DMS53 treated with DMSO at 0.1 percent for 48 hours (cell line): ENCODE measurements at regions not wholly inside any gene's neighbourhood (a gene's known extent, or its start where the extent isn't known, plus 50 kb on each side); places are given as distances from the start of the nearest gene placed in this dataset.
A peak's percentile ranks its signal among the peaks of the same experiment; 100 is the strongest.

Experiments used
- DNase-seq: peaks from one replicate; lab custom pipeline; 2025; ENCODE audit not compliant: unreplicated experiment; lab: John Stamatoyannopoulos, UW

DNA sequence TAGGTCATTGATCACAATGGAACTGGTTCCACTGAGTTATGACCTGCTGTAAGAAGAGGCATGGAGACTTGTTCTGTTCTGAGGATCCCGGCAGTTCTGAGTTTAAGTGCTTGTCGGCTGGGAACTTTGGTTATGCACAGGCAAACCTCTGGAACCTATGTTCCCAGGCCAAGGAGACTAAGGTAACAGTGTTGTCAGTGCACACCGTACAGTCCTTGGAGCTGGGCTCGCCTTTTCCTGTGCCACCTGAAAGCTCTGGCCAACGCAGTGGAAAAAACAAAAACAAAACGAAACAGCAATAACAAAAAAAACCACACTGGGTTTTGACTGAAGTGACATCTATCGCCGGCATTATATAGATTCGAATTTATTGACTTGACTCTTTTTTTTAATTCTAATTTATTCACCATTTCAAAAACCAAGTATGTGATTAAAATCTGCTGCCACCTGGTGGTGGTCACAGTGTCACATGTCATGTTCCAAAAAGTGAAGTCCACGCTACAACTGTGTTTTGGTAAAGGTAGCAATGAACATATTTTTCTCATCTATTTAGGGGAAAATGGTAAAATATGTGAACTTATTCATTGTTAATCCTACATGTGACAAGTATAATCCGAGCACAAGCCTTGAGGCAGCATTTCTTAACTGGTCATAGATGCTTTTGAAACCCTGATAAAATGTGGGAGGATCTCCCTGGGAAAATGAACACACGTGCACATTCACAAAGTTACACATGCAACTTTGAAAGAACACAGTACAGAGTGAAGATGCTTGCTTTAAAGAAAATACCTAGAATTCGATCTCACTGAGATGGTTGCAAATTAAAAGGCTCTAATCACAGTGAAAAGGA is 113.8 kb upstream of the PPP2R2D start:
- DNase-seq: peak; percentile 5

DNA sequence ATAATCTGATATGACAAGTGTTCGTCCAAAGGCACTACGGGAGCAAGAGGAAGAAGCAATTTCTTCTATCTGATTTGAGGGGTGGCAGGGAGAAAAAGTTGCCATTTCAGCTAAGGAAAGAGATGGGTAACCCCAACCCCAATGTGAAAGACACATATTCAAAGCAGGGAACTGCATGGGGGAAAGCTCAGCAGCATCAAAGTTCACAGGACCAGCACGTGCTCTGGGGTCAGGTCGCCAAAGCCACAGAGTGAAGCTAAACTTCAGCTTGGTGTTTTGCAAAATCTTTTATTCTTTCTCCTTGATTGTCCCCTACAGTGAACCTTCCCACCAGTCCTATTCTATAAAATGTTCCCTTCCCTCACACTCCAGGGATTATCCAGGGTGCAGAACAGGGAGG is 112.8 kb upstream of the PPP2R2D start:
- no peak for DNase-seq

DNA sequence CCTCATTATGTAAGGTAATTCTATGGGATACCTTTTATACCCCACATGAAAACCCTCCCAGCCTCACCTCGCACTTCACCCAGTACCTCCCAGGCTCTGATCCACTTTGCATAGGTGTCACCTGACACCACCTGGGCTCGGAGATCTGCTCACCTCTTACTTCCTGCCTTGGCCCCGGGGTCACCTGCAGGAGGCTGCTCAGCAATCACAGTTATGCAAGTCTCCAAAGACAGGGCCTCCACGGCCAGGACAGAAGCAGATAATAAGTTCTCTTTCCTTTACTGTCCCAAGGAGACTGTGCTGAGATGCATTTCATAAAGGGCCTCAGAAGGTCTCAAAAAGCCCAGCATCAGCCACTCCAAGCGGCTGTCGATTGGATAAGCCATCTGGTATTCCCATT is 112.4 kb upstream of the PPP2R2D start:
- no peak for DNase-seq

DNA sequence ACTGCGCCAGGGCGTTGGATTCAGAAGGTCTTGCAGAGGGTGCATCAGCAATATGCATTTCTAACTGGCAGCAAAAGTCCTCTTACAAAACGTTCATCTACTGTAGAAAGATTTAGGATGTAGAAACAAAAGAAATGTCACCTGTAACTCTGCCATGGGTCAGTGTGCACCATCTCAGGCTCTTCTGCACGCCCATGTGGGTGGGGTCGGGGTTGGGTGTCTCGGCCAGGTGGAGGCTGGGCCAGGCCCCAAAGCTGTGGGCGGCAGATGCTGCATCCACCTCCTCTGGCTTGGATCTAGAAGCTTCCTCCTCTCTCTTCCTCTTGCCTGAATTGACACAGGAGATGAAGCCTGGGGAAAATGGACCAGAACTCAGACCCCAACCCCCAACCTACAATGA is 111.3 kb upstream of the PPP2R2D start:
- DNase-seq: no peak

DNA sequence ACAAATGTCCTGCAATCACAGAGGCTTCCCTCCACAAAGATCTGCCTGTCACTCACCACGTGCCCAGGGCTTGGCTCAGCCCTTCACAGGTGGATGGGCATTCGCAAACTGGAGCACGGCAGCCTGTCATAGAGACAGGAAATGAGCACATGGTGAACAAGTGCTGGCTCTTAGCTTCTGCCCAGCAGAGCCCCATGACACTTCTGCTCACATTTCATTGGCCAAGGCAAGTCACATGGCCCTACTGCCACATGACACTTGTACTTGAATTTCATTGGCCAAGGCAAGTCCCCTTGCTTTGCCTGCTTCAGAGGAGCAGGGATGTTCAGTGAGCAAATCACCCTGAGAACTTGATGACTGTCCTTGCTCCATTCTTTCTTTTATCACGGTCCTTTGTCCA is 110.8 kb upstream of the PPP2R2D start:
- DNase-seq: no peak

DNA sequence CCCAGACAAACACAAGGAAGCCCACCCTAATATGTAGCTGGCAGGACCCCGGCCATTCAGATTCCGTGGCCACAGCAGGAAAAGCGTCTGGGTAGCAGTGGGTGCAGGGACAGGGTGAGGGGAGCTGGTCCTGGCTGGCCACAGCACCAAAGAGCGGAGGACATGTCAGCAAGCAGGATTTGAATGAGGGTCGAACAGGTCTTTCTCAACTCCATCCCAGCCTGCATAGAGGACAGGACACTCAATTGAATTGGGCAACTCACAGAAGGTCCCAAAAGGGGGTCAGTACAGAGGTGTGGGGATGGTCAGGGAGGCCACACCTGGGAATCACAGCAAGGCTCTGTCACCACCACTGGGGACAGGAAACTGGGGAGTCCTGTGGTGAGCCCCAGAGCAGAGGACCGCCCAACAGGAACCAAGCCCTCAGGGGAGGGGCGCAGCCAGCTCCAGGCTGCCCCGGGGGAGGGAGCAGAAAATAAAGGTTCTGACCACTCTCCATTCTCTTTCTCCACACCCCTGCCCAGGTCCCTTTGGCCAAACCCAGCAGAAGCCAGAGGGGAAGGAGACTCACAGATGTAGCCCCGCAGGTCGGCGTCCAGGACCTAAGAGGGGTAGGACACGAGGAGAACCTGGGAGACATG is 108.7 kb upstream of the PPP2R2D start:
- no peak for DNase-seq

DNA sequence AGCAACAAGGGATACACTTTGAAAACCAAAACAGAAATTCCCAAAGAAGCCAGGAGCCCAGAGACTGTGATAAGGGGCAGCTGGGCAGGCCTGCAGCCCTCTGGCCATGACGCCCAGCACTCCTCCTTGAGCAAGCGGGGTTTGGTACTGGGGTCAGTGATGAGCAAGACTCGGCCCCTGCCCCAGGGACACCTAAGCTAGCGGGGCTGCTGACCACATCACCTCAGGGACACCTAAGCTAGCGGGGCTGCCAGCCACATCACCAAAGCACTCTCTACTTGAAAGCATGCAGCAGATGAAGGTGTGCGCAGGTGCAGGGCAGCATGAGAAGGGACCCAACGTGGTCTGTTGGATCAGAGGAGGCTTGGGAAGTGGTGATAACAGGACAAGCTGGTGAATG is 108.0 kb upstream of the PPP2R2D start:
- DNase-seq: no peak

DNA sequence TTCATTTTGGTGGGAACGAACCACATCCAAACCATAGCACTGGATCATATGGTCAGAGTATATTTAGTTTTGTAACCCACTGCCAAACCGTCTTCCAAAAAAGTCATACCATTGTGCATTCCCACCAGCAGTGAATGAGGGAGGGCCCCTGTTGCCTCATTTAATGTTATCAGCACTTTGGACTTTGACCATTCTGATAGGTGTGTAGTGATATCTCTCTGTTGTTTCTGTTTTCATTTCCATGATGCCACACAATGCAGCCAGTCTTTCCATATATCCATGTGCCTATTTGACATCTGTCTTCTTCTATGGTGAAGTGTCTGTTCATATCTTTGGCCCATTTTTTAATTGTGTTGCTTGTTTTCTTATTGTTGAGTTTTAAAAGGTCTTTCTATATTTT is 105.0 kb upstream of the PPP2R2D start:
- DNase-seq: no peak

DNA sequence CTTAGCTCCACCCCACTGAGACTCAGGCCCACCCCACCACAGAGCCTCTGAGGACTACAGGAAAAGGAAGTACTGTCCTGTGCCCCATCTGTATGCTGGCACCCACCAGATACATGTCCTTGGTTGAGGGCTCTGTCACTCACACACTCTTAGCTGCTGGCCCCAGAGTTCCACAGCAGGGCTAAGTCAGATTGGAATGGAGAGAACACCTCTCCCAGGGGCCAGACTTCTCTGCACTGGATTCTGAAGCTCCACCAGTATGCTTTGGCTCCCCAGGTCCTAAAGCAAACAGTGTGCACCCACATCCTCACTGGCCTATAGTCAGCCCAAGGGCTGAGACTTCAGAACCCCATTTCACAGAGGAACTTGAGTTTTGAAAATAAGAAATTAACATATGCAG is 103.2 kb upstream of the PPP2R2D start:
- DNase-seq: no peak

DNA sequence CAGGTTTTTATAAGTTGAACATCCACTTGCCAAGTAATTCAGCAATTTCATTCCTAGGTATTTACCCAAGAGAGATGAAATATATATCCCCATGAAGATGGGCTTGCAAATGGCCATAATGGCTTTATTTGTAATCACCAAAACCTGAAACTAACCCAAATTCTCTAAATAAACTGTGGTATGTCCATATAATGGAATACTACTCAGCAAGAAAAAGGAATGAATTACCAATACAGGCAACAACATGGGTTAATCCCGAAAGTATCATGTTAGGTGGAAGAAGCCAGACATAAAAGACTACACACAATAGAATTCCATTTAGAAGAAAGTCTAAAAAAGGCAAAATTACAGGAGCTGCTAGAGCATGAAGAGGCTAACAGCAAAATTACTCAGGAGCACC is 101.4 kb upstream of the PPP2R2D start:
- no peak for DNase-seq

DNA sequence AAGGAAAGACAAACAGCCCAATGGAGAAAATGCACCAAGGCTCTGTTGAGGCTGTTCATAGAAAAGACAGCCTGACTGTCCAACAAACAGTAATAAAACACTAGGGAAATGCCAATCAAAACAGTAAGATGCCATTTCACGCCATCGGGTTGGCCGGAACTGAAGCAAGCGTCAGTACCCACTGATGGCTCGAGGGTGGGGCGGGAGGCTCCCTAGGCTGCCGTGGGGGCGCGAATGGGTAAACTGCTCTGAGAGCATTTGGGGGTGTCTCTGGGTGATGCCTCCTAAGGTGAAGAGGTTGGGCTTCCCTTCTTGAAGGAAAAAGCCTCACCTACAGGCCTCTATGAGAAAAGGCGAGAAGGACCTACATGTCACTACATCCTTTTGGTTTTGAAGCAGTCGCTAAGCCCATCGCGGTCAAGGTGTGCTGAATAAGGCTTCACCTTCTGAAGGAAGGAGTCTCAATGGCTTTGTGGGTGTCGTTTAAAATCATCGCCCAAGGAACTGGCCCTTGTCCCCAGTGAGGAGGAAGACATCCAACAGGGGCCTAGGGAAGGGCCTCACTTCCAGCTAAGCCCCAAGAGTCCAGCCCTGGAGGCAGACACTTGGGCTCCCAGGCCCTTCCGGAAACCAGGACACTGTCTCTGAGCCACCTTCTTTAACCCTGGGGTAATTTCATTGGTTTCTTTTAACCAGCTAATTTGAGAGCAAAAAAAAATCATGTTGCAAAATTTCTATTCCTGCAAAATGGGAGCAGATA is 98.5 kb upstream of the PPP2R2D start:
- no peak for DNase-seq

DNA sequence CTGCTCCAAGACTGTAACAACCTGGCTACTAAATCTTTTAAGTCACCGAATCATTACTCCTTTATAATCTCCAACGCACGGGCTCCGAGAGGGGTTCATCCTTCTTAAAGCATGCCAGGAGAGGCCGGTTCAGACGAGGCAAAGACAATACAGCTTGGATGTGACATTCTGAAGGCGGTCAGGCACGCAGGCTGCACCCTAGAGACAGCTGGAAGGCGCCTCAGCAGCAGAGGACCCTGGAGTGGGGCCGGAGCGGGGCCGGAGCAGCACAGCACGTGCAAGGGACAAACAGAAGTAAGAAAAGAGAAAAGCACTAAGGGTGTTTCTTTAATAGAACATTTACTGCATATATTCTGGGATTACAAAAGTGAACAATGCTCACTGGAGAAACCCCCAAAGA is 97.8 kb upstream of the PPP2R2D start:
- no peak for DNase-seq

DNA sequence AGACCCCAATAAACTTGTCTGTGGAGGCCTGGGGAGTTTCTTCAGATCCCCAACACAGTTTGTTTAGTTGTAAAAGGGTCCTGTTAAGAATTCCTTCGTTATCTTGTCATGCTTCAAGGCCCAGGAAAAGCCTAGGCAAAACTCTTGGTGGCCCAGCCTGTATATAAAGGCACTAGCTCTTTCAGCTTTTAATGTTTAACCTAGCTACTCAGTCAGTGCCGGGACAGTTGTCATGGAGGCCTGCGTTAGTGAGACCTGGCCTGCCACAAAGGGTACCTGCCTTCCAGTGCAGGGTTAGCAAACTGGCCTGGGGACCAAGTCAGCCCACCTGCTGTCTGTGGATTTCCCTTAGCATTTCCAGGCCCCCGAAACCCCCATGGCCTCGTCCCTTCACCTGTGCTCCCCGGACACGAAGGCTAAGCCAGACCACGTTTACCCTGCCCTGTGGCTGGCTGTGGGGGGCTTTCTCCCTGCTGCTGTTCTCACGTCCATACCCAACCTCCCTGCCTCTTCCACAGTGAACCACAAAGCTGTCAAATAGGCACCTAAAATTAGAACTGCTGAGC is 96.9 kb upstream of the PPP2R2D start:
- DNase-seq: no peak

DNA sequence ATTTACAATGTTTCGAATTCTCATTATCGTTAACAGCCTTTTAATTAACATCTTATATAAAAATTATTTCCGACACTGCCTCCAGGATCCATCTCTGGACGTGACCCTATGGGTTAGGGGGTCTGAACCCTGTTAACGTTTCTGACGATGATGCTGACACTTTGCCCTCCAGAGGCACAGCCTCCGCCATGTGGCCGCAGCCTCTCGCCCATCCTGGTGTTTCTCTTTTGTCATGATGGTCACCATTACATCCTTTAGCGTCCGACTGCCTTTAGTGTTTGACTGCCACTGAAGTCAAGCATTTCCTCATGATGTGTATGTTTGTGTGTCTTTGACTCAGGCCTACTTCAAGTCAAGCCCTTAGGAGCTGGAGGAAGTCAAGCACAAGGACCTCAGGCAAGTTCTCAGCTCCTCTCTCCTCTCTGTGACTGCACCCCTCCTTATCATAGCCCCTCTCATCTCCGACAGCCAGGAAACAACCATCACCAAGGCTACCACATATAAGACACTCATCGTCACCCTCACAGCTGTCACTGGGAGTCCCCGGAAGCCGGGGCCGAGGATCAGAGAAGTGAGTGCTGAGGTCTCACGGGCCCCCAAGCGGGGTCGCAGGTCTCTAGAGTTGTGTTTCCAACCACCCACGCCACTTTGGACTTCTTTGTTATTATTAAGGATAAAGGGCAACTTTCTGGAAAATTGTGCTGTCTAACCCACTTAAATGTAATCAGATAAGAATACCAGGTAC is 96.1 kb upstream of the PPP2R2D start:
- DNase-seq: no peak

DNA sequence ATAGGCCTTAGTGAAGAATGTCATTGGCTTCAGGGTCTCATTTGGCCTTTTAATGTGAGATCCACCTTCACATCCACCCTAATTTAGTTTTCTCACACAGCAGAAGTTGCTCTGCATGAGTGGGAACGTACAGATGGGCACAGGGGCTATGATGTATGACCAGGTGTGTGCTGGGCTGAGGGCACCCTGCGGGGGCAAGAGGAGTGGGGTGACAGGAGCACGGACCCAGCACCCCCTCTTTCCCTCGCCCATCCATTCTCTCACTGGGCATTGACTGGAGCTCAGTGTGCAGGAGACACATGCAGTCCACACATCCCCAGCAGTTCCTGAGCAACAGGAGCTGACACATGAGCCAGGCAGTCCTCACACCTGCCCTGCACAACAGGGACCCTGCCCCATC is 95.1 kb upstream of the PPP2R2D start:
- no peak for DNase-seq

DNA sequence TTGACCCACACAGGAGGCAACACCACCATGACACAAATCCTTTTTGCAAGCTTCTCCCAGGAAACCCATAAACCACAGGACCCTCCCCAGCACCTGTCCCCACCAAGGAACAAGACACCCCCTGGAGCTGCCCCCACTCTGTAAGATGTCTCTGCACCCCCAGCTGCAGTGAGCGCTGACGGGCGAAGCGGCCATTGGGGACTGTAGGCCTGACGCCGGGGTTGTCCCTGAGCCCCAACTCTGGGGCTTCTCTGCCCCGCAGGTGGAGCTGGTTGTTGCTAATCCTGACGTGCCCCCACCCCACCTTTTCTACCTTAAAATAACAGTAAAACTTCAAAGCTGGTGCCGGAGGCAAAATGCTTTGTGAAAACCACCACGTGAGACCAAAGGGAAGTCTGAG is 94.7 kb upstream of the PPP2R2D start:
- no peak for DNase-seq

DNA sequence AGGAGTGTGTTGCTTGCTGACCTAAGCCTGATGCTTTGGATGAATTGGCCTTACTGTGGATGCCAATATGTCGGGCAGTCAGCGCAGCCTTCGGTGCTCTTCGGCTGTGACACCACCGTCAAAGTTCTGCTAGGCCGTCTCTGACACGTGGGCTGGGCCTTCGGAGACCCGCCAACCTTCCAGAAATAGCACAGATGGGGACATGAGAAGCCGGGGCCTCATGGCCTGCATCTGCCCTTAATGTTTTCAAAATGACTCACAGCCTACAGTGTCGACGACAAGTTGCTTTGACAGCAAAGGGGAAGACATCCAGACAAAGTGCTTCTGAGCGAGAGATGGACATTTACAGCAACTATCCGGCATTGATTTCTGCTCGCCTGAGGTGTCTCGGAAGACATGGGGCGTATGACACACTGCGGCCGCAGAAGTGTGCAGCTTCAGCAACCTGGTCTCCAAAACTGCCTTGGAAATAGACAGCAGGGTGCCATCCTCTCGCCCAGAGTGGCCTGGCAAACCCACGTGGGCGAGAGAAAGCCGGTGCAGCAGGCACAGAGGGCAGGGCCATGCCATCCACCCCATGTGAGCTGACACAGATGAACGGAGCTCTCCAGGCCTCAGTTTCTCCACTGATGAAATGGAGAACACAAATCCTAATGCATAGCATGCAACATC is 94.0 kb upstream of the PPP2R2D start:
- DNase-seq: no peak

DNA sequence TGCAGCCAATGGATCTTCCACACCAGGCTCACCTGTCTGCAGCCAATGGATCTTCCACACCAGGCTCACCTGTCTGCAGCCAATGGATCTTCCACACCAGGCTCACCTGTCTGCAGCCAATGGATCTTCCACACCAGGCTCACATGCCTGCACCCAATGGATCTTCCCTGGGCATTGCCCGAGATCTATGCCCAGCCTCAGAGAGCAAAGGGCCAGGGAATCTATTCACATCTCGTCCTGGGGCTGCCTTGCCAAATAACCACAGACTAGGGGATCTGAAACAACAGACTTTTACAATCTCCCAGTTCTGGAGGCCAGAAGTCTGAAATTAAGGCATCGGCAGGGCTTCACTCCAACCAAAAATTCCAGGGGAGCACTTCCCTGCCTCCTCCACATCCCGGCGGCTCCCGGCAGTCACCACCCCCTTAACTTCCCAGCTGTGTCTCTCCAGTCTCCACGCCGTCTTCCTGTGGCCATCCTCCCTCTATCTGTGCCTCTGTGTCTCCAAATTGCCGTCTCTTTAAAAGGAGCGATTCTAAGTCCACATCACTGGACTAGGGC is 92.4 kb upstream of the PPP2R2D start:
- DNase-seq: no peak

DNA sequence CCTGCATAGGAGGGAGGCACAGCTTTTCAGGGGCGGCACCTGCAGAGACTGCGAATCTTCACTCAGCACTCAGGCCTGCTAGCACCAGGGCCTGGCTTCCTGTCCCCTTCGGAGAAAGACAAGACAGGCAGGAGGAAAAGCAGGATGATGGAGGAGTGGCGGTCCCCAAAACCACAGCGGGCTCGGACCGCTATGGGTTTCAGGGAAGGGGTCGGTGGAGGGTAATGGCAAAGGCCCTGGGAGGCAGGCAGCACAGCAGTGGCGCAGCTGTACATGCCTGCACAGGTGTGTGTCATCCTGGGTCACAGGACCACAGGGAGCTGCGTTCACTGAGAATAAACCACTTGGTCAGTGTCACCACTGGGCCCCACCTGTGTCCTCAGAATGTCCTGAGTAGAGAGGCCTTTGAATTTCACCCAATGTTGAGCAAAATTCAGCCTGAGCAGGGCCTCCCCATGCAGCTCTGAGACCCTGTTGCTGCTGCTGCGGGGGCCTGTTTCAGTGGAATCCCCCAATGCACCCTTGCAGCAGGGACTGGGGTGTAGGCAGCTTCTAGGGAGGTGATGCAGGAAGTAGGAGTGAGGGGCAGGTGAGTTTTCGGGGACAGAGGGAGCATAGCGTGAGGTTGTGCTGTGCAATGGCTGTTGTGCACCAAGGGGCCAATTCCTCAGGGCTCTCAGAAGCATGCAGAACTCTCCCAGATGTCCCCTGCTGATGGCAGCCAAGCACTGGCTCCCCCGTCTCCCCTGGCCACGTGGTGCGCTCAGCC is 90.6 kb upstream of the PPP2R2D start:
- no peak for DNase-seq
